ENCODE measurements at regions not wholly inside any gene's neighbourhood (a gene's known extent, or its start where the extent isn't known, plus 50 kb on each side); places are given as distances from the start of the nearest gene placed in this dataset.

- no peak for TF ChIP-seq ATF2 (CRISPR knock-in tag; IDR thresholded peaks at IDR 0.05; ENCODE audit: borderline replicate concordance, low read depth)
- TF ChIP-seq FOXP1 (CRISPR knock-in tag; IDR thresholded peaks at IDR 0.05; ENCODE audit: borderline replicate concordance), result no peak
- TF ChIP-seq AR (CRISPR knock-in tag; IDR thresholded peaks at IDR 0.05), result no peak
- TF ChIP-seq NR1H2 (CRISPR knock-in tag; IDR thresholded peaks at IDR 0.05), result no peak
- no peak for TF ChIP-seq TP53 (CRISPR knock-in tag; IDR thresholded peaks at IDR 0.05)
- no peak for TF ChIP-seq CTCF (IDR thresholded peaks at IDR 0.05)
These were observed 74.7 kb upstream of the TCF21 start for GRCh38 chr6:133814238-133814637.
